Liver (tissue), 3 donors: ENCODE measurements at regions not wholly inside any gene's neighbourhood (a gene's known extent, or its start where the extent isn't known, plus 50 kb on each side); places are given as distances from the start of the nearest gene placed in this dataset.

Source experiments
- CTCF ChIP-seq: fragments of 150-350 bp; IDR thresholded peaks from 2 replicates; pipeline ENCODE4 v1.5.1; 2017; ENCODE audit warnings: improper control_type of control experiment, low read depth, low read length; ENCODE audit not compliant: missing input control
- FOXA1 ChIP-seq: IDR thresholded peaks from 2 replicates; pipeline ENCODE4 v1.6.1; 2016; ENCODE audit warnings: antibody characterized with exemption
- RAD21 ChIP-seq, 2 donors: IDR thresholded peaks; 2 replicates each; pipeline ENCODE4 v1.6.1; 2016; ENCODE audit warnings: antibody characterized with exemption in 2 of 2, mild to moderate bottlenecking in 2 of 2
- donor health status: healthy.
- donor health status: healthy.

- TF ChIP-seq CTCF (no peak), FOXA1 (no peak), RAD21 (IDR thresholded peaks at IDR 0.05) (no peak)
Measured at GRCh38 chr3:31357451-31357850, 175.3 kb upstream of the STT3B start.
